ENCODE measurements at regions not wholly inside any gene's neighbourhood (a gene's known extent, or its start where the extent isn't known, plus 50 kb on each side); places are given as distances from the start of the nearest gene placed in this dataset.

DNA sequence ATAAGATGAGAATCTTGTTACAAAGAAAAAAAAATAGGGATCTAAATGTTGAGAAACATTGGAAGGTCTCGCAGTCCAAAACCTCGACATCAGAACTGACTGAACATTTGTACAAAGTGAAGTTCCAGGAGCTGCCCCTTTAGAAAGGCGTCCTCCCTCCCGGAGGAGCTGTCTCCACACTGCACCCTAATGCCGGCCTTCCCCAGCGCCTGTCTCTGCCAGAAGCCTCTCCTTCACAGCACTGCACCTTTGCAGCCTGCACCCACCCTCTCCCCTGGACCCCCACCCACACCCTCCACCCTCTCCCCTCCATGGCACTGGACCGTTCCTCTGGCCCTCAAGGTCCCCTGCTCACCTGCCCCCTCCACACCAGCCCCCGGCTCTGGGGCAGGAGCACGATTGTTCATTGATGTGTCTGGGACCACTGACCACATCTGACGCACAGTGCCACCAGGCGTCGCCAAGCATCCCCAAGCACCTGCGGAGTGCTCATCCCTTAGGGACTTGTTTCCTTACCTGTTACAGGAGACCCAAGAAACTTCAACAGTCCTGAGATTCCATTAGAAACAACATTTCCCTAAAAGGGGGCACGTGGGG lies 90.3 kb upstream of the SNTG2 start:
- Histone ChIP-seq H3K4me3 (ENCODE audit: low read depth in 2 of 2, low read length in 2 of 2) (no peak overlapping the region), H3K36me3 (ENCODE audit: control insufficient read depth, insufficient read depth, low read length) (no peaks in the 10 kb centered on the region), H3K27ac (ENCODE audit: low read length) (no peak overlapping the region), H3K27me3 (ENCODE audit: control insufficient read depth, insufficient read depth, low read length) (no peaks in the 10 kb centered on the region), H3K9me3 (ENCODE audit: control insufficient read depth, insufficient read depth, low read depth, low read length) (no peaks in the 10 kb centered on the region), H3K4me1 (ENCODE audit: control insufficient read depth, insufficient read depth, low read length) (no peaks in the 10 kb centered on the region)
- intact Hi-C loops (cut with micrococcal nuclease; ENCODE audit: unreplicated experiment) (no loop called here), in situ Hi-C loops (cut with HindIII; ENCODE audit: low pct_unique_long_range_greater_than_20kb, low sequenced_read_pairs) (no loop called here)
- POLR2A ChIA-PET, result no interaction called here
- TF ChIP-seq, protein P1, sequence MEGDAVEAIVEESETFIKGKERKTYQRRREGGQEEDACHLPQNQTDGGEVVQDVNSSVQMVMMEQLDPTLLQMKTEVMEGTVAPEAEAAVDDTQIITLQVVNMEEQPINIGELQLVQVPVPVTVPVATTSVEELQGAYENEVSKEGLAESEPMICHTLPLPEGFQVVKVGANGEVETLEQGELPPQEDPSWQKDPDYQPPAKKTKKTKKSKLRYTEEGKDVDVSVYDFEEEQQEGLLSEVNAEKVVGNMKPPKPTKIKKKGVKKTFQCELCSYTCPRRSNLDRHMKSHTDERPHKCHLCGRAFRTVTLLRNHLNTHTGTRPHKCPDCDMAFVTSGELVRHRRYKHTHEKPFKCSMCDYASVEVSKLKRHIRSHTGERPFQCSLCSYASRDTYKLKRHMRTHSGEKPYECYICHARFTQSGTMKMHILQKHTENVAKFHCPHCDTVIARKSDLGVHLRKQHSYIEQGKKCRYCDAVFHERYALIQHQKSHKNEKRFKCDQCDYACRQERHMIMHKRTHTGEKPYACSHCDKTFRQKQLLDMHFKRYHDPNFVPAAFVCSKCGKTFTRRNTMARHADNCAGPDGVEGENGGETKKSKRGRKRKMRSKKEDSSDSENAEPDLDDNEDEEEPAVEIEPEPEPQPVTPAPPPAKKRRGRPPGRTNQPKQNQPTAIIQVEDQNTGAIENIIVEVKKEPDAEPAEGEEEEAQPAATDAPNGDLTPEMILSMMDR (IDR thresholded peaks at IDR 0.05), result no peak; the same call in 1 of the 2 replicates
- TF ChIP-seq POLR2AphosphoS5 (IDR thresholded peaks at IDR 0.05; ENCODE audit: low read depth, low read length) (no peak), SIN3A (IDR thresholded peaks at IDR 0.05; ENCODE audit: borderline replicate concordance, insufficient read depth, low read depth, low read length) (no peak), TCF7L2 (IDR thresholded peaks at IDR 0.05; ENCODE audit: low read depth, low read length) (no peak), REST (IDR thresholded peaks at IDR 0.05; ENCODE audit: insufficient read depth in 1 of 2, low read depth in 2 of 2, low read length in 1 of 2) (no peak)
- CTCF ChIA-PET, result no interaction called here
- ATAC-seq, result peak; percentile 78
- no TSS peak for BruUV-seq (replicated peaks)
- no peak for DNase-seq (ENCODE audit: low read depth, low spot score)

GRCh38 chr2:858646-859045 lies 92.0 kb upstream of the SNTG2 start:
- in situ Hi-C loops (cut with HindIII; ENCODE audit: low pct_unique_long_range_greater_than_20kb, low sequenced_read_pairs), result no loop called here
- Histone ChIP-seq H3K27ac (ENCODE audit: low read length) (no peak overlapping the region), H3K36me3 (ENCODE audit: control insufficient read depth, insufficient read depth, low read length) (no peaks in the 10 kb centered on the region), H3K4me3 (ENCODE audit: low read depth in 2 of 2, low read length in 2 of 2) (no peak overlapping the region), H3K27me3 (ENCODE audit: control insufficient read depth, insufficient read depth, low read length) (no peaks in the 10 kb centered on the region), H3K9me3 (ENCODE audit: control insufficient read depth, insufficient read depth, low read depth, low read length) (no peaks in the 10 kb centered on the region), H3K4me1 (ENCODE audit: control insufficient read depth, insufficient read depth, low read length) (no peaks in the 10 kb centered on the region)
- POLR2A ChIA-PET, result no interaction called here
- DNase-seq (ENCODE audit: low read depth, low spot score) (no peak), ATAC-seq (no peak)
- no peak for TF ChIP-seq SIN3A (IDR thresholded peaks at IDR 0.05; ENCODE audit: borderline replicate concordance, insufficient read depth, low read depth, low read length)
- CTCF ChIA-PET, result no interaction called here
- no TSS peak for BruUV-seq (replicated peaks)
- intact Hi-C loops (cut with micrococcal nuclease; ENCODE audit: unreplicated experiment), result no loop called here

GRCh38 chr2:857937-858336 lies 92.7 kb upstream of the SNTG2 start:
- H3K4me1 ChIP-seq (ENCODE audit: control insufficient read depth, insufficient read depth, low read length), result no peaks in the 10 kb centered on the region
- in situ Hi-C loops (cut with HindIII; ENCODE audit: low pct_unique_long_range_greater_than_20kb, low sequenced_read_pairs), result no loop called here
- H3K9me3 ChIP-seq (ENCODE audit: control insufficient read depth, insufficient read depth, low read depth, low read length), result no peaks in the 10 kb centered on the region
- DNase-seq (ENCODE audit: low read depth, low spot score) (no peak), ATAC-seq (no peak)
- ChIA-PET CTCF (no interaction called here), POLR2A (interaction anchor here (0.6 kb wide), 1 partner anchor 123 kb away, joined by 3 read pairs; no protein-coding TSS in a partner anchor)
- no peak overlapping the region for H3K4me3 ChIP-seq (ENCODE audit: low read depth in 2 of 2, low read length in 2 of 2)
- intact Hi-C loops (cut with micrococcal nuclease; ENCODE audit: unreplicated experiment), result no loop called here
- no TSS peak for BruUV-seq (replicated peaks)
- H3K27ac ChIP-seq (ENCODE audit: low read length), result no peak overlapping the region
- no peaks in the 10 kb centered on the region for H3K27me3 ChIP-seq (ENCODE audit: control insufficient read depth, insufficient read depth, low read length)
- H3K36me3 ChIP-seq (ENCODE audit: control insufficient read depth, insufficient read depth, low read length), result no peaks in the 10 kb centered on the region
- TF ChIP-seq SIN3A (IDR thresholded peaks at IDR 0.05; ENCODE audit: borderline replicate concordance, insufficient read depth, low read depth, low read length) (no peak), POLR2AphosphoS5 (IDR thresholded peaks at IDR 0.05; ENCODE audit: low read depth, low read length) (no peak), TCF7L2 (IDR thresholded peaks at IDR 0.05; ENCODE audit: low read depth, low read length) (no peak), REST (IDR thresholded peaks at IDR 0.05; ENCODE audit: insufficient read depth in 1 of 2, low read depth in 2 of 2, low read length in 1 of 2) (no peak)
- TF ChIP-seq, protein P1 (IDR thresholded peaks at IDR 0.05), result no peak
